ENCODE measurements at regions not wholly inside any gene's neighbourhood (a gene's known extent, or its start where the extent isn't known, plus 50 kb on each side); places are given as distances from the start of the nearest gene placed in this dataset.

DNA sequence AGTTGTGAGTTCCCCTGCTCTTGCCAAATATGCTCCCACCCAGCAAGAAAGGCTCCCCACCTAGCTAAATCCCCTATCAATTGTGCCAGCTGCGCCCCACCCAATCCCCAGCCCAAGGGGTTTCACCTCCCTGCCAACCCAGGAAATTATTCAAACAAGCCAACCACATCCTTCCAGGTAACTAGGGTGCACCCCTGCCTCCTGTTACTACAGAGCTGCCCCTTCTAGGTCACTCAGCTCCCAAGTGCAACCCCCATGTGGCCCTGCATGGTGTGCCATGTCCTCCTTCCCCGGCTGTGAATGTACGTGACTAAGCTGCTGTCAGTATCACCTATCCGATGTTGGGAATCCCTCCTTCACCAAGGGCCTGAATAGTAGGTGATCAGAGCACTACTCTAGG, 91.2 kb upstream of the LDAH start:
- Histone ChIP-seq H3K27ac (ENCODE audit: low read length) (no peak overlapping the region), H3K27me3 (ENCODE audit: control insufficient read depth in 1 of 2, insufficient read depth in 2 of 2, low read length in 2 of 2) (peaks cover 0 to 2% of the 10 kb centered on the region in 2 donors), H3K4me3 (ENCODE audit: low read length in 2 of 2) (no peak overlapping the region), H3K9me3 (ENCODE audit: control insufficient read depth in 2 of 2, low read length in 2 of 2) (no peaks in the 10 kb centered on the region), H3K36me3 (ENCODE audit: control insufficient read depth in 2 of 2, insufficient read depth in 2 of 2, low read length in 2 of 2) (no peaks in the 10 kb centered on the region), H3K4me1 (ENCODE audit: control insufficient read depth, insufficient read depth, low read length) (peaks cover 3% of the 10 kb centered on the region), H3K9ac (ENCODE audit: low read length in 2 of 2) (no peak overlapping the region)

DNA sequence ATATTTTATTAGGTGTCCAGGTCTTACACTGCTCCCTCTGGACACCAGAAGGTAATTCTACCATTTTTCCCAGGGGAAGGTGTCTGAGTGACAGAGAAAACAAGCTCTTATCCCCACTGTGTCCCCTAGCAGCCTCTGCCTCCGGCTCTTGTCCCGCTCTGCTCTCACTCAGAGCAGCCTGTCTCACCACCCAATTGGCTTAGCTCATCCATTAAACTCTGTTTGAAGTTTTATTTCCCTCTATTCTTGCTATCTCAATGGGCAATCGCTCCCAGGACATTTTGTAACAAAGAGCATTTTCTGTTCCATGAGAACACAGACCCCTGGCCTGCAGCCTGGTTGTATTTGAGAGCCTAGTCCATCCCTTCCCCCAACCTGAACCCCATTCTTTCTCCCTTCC, 90.6 kb upstream of the LDAH start:
- no peak overlapping the region for H3K4me3 ChIP-seq (ENCODE audit: low read length in 2 of 2)
- H3K9me3 ChIP-seq (ENCODE audit: control insufficient read depth in 2 of 2, low read length in 2 of 2): no peaks in the 10 kb centered on the region
- peaks cover 3% of the 10 kb centered on the region for H3K4me1 ChIP-seq (ENCODE audit: control insufficient read depth, insufficient read depth, low read length)
- H3K27ac ChIP-seq (ENCODE audit: low read length): no peak overlapping the region
- no peaks in the 10 kb centered on the region for H3K36me3 ChIP-seq (ENCODE audit: control insufficient read depth in 2 of 2, insufficient read depth in 2 of 2, low read length in 2 of 2)
- H3K27me3 ChIP-seq (ENCODE audit: control insufficient read depth in 1 of 2, insufficient read depth in 2 of 2, low read length in 2 of 2): peaks cover 0 to 2% of the 10 kb centered on the region in 2 donors
- H3K9ac ChIP-seq (ENCODE audit: low read length in 2 of 2): no peak overlapping the region

DNA sequence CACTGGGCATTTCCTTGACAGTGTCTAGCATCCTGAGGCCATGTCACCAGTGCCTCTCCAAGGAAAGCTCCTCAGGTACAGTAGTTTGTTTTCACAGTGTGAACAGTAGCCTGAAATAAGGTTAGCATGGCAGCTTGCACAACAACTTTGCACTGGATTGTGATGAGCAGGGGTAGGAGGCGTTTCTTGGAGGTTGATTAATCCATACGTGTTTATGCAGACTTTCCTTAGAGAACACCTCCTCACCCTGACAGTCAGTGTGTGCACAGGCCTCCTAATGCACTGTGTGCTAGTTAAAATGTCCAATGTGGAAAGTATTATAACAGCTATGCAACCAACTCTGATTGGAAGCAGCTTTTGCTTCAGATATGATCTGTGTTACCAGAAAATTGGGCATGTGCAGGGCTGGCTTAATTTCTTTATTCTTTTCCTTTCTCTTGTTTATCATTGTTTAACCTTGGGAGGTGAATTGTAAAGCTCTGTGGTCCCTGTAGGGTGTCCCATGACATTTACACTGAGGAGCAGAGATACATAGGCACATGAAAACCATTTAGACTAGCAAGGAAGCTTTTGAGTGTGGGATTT, 77.2 kb upstream of the LDAH start:
- Histone ChIP-seq H3K36me3 (ENCODE audit: control insufficient read depth in 2 of 2, insufficient read depth in 2 of 2, low read length in 2 of 2) (no peaks in the 10 kb centered on the region), H3K27ac (ENCODE audit: low read length) (no peak overlapping the region), H3K4me3 (ENCODE audit: low read length in 2 of 2) (no peak overlapping the region), H3K9ac (ENCODE audit: low read length in 2 of 2) (no peak overlapping the region), H3K4me1 (ENCODE audit: control insufficient read depth, insufficient read depth, low read length) (no peaks in the 10 kb centered on the region), H3K9me3 (ENCODE audit: control insufficient read depth in 2 of 2, low read length in 2 of 2) (no peaks in the 10 kb centered on the region), H3K27me3 (ENCODE audit: control insufficient read depth in 1 of 2, insufficient read depth in 2 of 2, low read length in 2 of 2) (peaks cover 0 to 2% of the 10 kb centered on the region in 2 donors)

DNA sequence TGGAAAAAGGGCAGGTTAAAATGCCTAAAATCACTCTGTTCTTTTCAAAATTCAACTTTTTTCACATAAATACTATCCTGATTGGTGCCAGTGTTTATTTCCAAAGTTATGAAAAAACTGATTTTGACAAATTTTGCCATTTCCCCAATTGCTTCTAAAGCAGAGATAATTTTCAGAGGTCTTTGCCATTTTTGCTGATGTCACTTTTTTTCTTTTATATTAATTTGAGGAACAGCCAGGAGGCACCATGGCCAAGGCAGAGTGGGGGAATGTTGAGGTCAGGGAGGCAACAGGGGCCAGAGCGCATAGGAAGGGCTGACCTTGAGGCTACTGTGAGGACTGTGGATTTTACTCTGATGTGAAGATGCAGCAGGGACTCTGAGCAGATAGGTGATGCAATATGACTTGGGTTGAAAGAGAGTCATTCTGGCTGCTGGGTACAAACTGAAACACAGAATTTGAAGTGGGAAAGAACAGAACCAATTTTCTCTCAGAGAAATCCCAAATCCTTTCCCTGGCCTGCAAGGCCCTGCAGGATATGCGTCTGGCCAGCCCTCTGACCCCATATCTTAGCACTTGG, 75.1 kb upstream of the LDAH start:
- Histone ChIP-seq H3K27me3 (ENCODE audit: control insufficient read depth in 1 of 2, insufficient read depth in 2 of 2, low read length in 2 of 2) (peaks cover 0 to 2% of the 10 kb centered on the region in 2 donors), H3K36me3 (ENCODE audit: control insufficient read depth in 2 of 2, insufficient read depth in 2 of 2, low read length in 2 of 2) (no peaks in the 10 kb centered on the region), H3K27ac (ENCODE audit: low read length) (no peak overlapping the region), H3K4me3 (ENCODE audit: low read length in 2 of 2) (no peak overlapping the region), H3K9me3 (ENCODE audit: control insufficient read depth in 2 of 2, low read length in 2 of 2) (no peaks in the 10 kb centered on the region), H3K9ac (ENCODE audit: low read length in 2 of 2) (no peak overlapping the region), H3K4me1 (ENCODE audit: control insufficient read depth, insufficient read depth, low read length) (no peaks in the 10 kb centered on the region)

DNA sequence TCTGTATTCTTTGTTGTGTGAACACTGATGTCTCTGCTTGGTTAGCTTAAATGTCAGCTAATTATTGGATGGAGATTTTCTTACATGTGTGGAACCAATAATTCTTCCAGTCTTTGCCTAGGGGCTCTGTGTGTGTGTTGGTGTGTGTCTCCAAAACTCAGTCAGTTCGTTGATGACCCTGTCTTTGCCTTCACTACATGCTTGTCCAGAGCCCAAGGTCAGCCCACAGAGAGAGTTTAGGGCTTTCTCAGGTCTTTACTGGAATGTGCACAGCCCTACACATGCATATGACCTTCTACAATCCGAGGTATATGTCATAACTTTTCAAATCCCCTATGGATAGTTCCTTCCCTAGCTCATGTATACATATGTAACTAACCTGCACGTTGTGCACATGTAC, 74.1 kb upstream of the LDAH start:
- Histone ChIP-seq H3K4me1 (ENCODE audit: control insufficient read depth, insufficient read depth, low read length) (no peaks in the 10 kb centered on the region), H3K36me3 (ENCODE audit: control insufficient read depth in 2 of 2, insufficient read depth in 2 of 2, low read length in 2 of 2) (no peaks in the 10 kb centered on the region), H3K9ac (ENCODE audit: low read length in 2 of 2) (no peak overlapping the region), H3K4me3 (ENCODE audit: low read length in 2 of 2) (no peak overlapping the region), H3K27me3 (ENCODE audit: control insufficient read depth in 1 of 2, insufficient read depth in 2 of 2, low read length in 2 of 2) (peaks cover 0 to 2% of the 10 kb centered on the region in 2 donors), H3K27ac (ENCODE audit: low read length) (no peak overlapping the region), H3K9me3 (ENCODE audit: control insufficient read depth in 2 of 2, low read length in 2 of 2) (no peaks in the 10 kb centered on the region)

DNA sequence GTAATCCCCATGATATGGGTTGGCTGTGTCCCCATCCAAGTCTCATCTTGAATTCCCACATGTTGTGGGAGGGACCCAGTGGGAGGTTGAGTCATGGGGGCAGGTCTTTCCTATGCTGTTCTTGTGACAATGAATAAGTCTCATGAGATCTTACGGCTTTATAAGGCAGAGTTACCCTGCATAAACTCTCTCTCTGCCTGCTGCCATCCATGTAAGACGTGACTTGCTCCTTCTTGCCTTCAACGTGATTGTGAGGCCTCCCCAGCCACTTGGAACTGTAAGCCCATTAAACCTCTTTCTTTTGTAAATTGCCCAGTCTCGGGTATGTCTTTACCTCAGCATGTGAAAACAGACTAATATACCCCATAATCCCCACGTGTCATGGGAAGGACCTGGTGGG, 61.9 kb upstream of the LDAH start:
- Histone ChIP-seq H3K9ac (ENCODE audit: low read length in 2 of 2) (no peak overlapping the region), H3K9me3 (ENCODE audit: control insufficient read depth in 2 of 2, low read length in 2 of 2) (no peaks in the 10 kb centered on the region), H3K36me3 (ENCODE audit: control insufficient read depth in 2 of 2, insufficient read depth in 2 of 2, low read length in 2 of 2) (no peaks in the 10 kb centered on the region), H3K4me1 (ENCODE audit: control insufficient read depth, insufficient read depth, low read length) (no peaks in the 10 kb centered on the region), H3K27ac (ENCODE audit: low read length) (no peak overlapping the region), H3K4me3 (ENCODE audit: low read length in 2 of 2) (no peak overlapping the region), H3K27me3 (ENCODE audit: control insufficient read depth in 1 of 2, insufficient read depth in 2 of 2, low read length in 2 of 2) (no peaks in the 10 kb centered on the region)

DNA sequence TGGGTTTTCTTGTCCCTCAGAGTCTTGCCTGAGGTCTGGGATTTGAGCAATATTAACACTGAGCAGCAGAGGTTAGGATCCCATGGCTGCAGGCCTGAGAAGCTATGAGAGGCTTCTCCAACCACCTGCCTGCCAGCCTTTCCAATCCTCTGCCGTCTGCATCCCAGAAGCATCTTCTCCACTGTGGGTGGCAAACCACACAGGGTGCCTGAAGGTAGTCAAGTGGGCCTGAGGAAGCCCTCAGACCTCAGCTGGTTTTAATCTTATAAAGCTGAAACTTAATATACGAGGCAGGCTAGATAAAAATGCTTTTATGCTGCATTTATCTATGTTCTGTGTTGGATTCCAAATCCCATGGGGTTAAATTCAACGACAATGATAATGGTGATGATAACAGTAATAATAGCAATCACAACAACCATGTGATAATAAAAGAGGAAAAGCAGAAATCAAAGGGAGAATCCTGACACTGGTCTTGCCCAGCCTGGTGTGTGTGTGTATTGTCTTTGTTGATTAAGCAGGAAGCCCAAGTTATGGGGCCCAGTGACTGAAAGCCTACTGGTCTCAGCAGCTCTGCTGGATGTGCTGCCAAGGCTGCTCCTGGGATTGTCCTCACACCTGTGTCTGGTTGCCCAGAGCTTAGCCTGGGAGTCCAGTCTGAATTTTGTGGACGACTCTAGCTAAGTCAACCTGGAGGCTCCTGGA, 59.7 kb upstream of the LDAH start:
- Histone ChIP-seq H3K4me1 (ENCODE audit: control insufficient read depth, insufficient read depth, low read length) (no peaks in the 10 kb centered on the region), H3K27me3 (ENCODE audit: control insufficient read depth in 1 of 2, insufficient read depth in 2 of 2, low read length in 2 of 2) (no peaks in the 10 kb centered on the region), H3K4me3 (ENCODE audit: low read length in 2 of 2) (no peak overlapping the region), H3K27ac (ENCODE audit: low read length) (no peak overlapping the region), H3K9ac (ENCODE audit: low read length in 2 of 2) (no peak overlapping the region), H3K36me3 (ENCODE audit: control insufficient read depth in 2 of 2, insufficient read depth in 2 of 2, low read length in 2 of 2) (no peaks in the 10 kb centered on the region), H3K9me3 (ENCODE audit: control insufficient read depth in 2 of 2, low read length in 2 of 2) (peaks cover 0 to 4% of the 10 kb centered on the region in 2 donors)

DNA sequence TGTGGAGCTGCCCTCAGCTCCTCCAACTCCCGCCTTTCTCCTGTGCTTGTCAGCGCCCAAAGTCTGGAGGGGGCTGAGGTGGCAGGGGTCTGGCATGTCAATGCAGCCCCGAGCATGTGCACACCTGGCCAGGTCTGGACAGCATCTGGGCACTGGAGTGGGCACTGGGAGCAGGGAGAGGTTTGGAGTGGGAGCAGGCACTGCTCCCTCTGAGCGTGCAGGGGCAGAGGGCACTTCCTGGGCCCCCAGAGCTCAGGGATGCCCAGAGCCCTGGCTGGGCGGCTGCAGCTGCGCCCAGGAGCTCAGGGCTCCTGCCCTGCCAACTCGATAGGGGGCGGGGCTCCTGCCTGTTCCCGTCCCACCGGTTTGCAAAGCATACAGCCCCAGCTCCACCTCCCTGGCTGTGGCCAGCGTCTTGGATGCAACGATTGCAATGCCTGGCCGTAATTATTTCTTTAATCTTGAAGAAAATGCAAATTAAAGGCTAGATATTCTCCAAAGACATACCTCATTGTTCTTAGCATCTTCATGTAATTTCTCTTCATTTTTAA, 57.4 kb upstream of the LDAH start:
- Histone ChIP-seq H3K9me3 (ENCODE audit: control insufficient read depth in 2 of 2, low read length in 2 of 2) (peaks cover 0 to 4% of the 10 kb centered on the region in 2 donors), H3K36me3 (ENCODE audit: control insufficient read depth in 2 of 2, insufficient read depth in 2 of 2, low read length in 2 of 2) (no peaks in the 10 kb centered on the region), H3K4me1 (ENCODE audit: control insufficient read depth, insufficient read depth, low read length) (no peaks in the 10 kb centered on the region), H3K27ac (ENCODE audit: low read length) (no peak overlapping the region), H3K27me3 (ENCODE audit: control insufficient read depth in 1 of 2, insufficient read depth in 2 of 2, low read length in 2 of 2) (no peaks in the 10 kb centered on the region), H3K4me3 (ENCODE audit: low read length in 2 of 2) (no peak overlapping the region), H3K9ac (ENCODE audit: low read length in 2 of 2) (no peak overlapping the region)

DNA sequence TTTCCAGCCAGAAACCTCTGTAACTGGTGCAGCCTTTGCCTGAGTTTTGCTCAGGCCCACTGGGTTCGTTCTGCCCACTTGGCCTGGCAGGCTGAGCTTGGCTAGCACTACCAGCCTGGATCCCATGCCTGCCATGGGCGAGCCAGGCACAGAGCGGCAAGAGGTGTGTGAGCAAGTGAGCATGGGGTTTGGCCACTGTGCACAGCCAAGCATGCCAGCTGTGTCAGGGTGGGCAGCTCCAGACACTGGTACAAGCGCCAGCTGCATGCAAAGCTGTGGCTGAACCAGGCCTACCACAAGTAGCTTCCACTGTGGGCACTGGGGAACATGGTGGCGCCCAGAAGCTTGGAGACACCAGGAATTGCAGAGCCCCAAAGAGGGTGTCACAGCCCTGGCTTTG, 56.3 kb upstream of the LDAH start:
- Histone ChIP-seq H3K4me3 (ENCODE audit: low read length in 2 of 2) (no peak overlapping the region), H3K36me3 (ENCODE audit: control insufficient read depth in 2 of 2, insufficient read depth in 2 of 2, low read length in 2 of 2) (no peaks in the 10 kb centered on the region), H3K27me3 (ENCODE audit: control insufficient read depth in 1 of 2, insufficient read depth in 2 of 2, low read length in 2 of 2) (no peaks in the 10 kb centered on the region), H3K27ac (ENCODE audit: low read length) (no peak overlapping the region), H3K4me1 (ENCODE audit: control insufficient read depth, insufficient read depth, low read length) (no peaks in the 10 kb centered on the region), H3K9me3 (ENCODE audit: control insufficient read depth in 2 of 2, low read length in 2 of 2) (peaks cover 0 to 4% of the 10 kb centered on the region in 2 donors), H3K9ac (ENCODE audit: low read length in 2 of 2) (no peak overlapping the region)

DNA sequence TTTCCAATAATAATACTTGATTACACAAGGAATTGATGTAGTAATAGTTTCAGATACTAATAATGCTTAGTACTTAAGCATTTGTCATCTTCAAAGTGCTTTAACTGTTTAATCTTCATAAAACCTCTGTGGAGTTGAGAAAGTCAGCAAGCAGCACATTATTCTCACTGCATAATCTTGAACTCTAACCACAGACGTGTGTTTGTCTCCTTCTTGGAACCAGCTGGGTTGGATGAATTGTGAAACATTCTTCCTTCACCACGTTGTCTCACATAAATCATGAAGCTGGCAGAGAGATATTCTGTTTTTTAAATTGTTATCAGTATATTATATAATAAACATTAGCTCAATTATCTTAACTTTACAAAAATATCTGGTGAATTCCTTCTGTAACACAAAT, 55.1 kb upstream of the LDAH start:
- no peaks in the 10 kb centered on the region for H3K4me1 ChIP-seq (ENCODE audit: control insufficient read depth, insufficient read depth, low read length)
- H3K27me3 ChIP-seq (ENCODE audit: control insufficient read depth in 1 of 2, insufficient read depth in 2 of 2, low read length in 2 of 2): no peaks in the 10 kb centered on the region
- no peak overlapping the region for H3K9ac ChIP-seq (ENCODE audit: low read length in 2 of 2)
- no peak overlapping the region for H3K27ac ChIP-seq (ENCODE audit: low read length)
- H3K4me3 ChIP-seq (ENCODE audit: low read length in 2 of 2): no peak overlapping the region
- no peaks in the 10 kb centered on the region for H3K36me3 ChIP-seq (ENCODE audit: control insufficient read depth in 2 of 2, insufficient read depth in 2 of 2, low read length in 2 of 2)
- H3K9me3 ChIP-seq (ENCODE audit: control insufficient read depth in 2 of 2, low read length in 2 of 2): peaks cover 0 to 4% of the 10 kb centered on the region in 2 donors
